Mesendoderm (in vitro differentiated cells): ENCODE measurements at regions not wholly inside any gene's neighbourhood (a gene's known extent, or its start where the extent isn't known, plus 50 kb on each side); places are given as distances from the start of the nearest gene placed in this dataset.
A peak's percentile ranks its signal among the peaks of the same experiment; 100 is the strongest.

Source experiments
- DNase-seq: peaks from one replicate; pipeline ENCODE4 v3.0.0; 2013
- H2AK5ac ChIP-seq: 2 replicates; pipeline ENCODE4 v1.6.1; 2013; ENCODE audit warnings: low read length, inconsistent platforms
- H2BK120ac ChIP-seq: 2 replicates; pipeline ENCODE4 v1.6.1; 2013; ENCODE audit warnings: low read depth, mild to moderate bottlenecking, low read length, moderate library complexity, mixed read lengths
- H2BK15ac ChIP-seq: replicated peaks from 2 replicates; pipeline ENCODE4 v1.6.1; 2013; ENCODE audit warnings: low read depth, mild to moderate bottlenecking, moderate library complexity
- H2BK5ac ChIP-seq: 2 replicates; pipeline ENCODE4 v1.6.1; 2013; ENCODE audit warnings: low read length, inconsistent platforms
- H3K18ac ChIP-seq: 2 replicates; pipeline ENCODE4 v1.6.1; 2013; ENCODE audit warnings: mild to moderate bottlenecking, low read length, mixed read lengths
- H3K23ac ChIP-seq: one replicate; pipeline ENCODE4 v1.6.1; 2013; ENCODE audit warnings: low read length
- H3K27ac ChIP-seq: 2 replicates; pipeline ENCODE4 v1.5.1; 2013; ENCODE audit warnings: low read depth, mild to moderate bottlenecking, inconsistent platforms, low read length, moderate library complexity
- H3K27me3 ChIP-seq: 2 replicates; pipeline ENCODE4 v1.6.1; 2013; ENCODE audit warnings: low read length, control low read depth, mild to moderate bottlenecking, inconsistent platforms; ENCODE audit not compliant: insufficient read depth, poor library complexity
- H3K36me3 ChIP-seq: 2 replicates; pipeline ENCODE4 v1.6.1; 2013; ENCODE audit warnings: low read length, inconsistent platforms; ENCODE audit not compliant: control insufficient read depth, insufficient read depth
- H3K4ac ChIP-seq: one replicate; pipeline ENCODE4 v1.6.1; 2013; ENCODE audit warnings: low read depth, mild to moderate bottlenecking, low read length, moderate library complexity
- H3K4me1 ChIP-seq: 2 replicates; pipeline ENCODE4 v1.6.1; 2013; ENCODE audit warnings: low read depth, low read length, inconsistent platforms; ENCODE audit not compliant: control insufficient read depth
- H3K4me2 ChIP-seq: 2 replicates; pipeline ENCODE4 v1.6.1; 2013; ENCODE audit warnings: low read length
- H3K4me3 ChIP-seq: 2 replicates; pipeline ENCODE4 v1.5.1; 2013; ENCODE audit warnings: mild to moderate bottlenecking, low read length
- H3K56ac ChIP-seq: one replicate; pipeline ENCODE4 v1.6.1; 2013; ENCODE audit warnings: low read length
- H3K79me1 ChIP-seq: 2 replicates; pipeline ENCODE4 v1.6.1; 2013; ENCODE audit warnings: low read length, inconsistent platforms
- H3K79me2 ChIP-seq: 2 replicates; pipeline ENCODE4 v1.6.1; 2013; ENCODE audit warnings: mild to moderate bottlenecking, low read length; ENCODE audit not compliant: control insufficient read depth, insufficient read depth
- H3K9ac ChIP-seq: 2 replicates; pipeline ENCODE4 v1.6.1; 2013; ENCODE audit warnings: low read length, inconsistent platforms
- H4K5ac ChIP-seq: one replicate; pipeline ENCODE4 v1.6.1; 2013; ENCODE audit warnings: low read length
- H4K8ac ChIP-seq: one replicate; pipeline ENCODE4 v1.6.1; 2013; ENCODE audit warnings: low read depth, mild to moderate bottlenecking, control low read depth, low read length, moderate library complexity
- WGBS: extraction: QIAGEN DNeasy Blood & Tissue Kit; methylation state at CpG from one replicate; pipeline ENCODE4 v1.1.7; 2013; ENCODE audit warnings: low lambda C conversion rate, missing lambda C conversion rate; ENCODE audit not compliant: insufficient coverage; ENCODE audit errors: extremely low coverage; 5-methylcytosine and 5-hydroxymethylcytosine counted together

DNA sequence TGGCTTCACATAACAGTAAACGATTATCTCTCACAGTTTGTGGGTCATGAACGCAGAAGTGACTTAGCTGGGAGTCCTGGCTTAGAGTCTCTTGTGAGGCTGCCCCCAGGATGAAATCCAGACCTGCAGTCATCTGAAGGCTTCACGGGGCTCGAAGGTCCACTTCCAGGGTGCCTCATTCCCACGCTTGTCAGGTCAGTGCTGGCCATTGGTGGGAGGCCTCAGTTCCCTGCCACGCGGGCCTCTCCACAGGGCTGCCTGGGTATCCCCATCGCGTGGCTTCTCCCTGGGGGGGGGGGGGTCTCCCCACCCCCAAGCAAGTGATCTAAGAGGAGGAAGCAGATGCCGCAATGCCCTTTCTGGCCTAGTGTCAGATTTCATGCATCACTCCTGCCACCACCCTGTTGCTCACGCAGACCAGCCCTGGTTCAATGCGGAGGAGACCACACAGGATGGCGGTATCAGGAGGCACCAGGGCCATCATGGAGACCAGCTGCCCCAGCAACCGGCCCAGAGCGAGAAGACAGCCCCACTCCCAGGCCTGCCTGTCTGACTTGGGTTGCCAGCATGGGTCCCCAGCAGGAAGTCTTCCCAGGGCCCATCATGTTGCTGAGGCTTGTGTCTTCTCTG, 77.3 kb upstream of the CDH5 start:
- H3K4me3 ChIP-seq: no peak overlapping the region
- no peak overlapping the region for H2BK15ac ChIP-seq
- DNase-seq: no peak
- no peaks in the 10 kb centered on the region for H3K4me1 ChIP-seq
- no peak overlapping the region for H3K23ac ChIP-seq
- no peak overlapping the region for H3K9ac ChIP-seq
- no peak overlapping the region for H3K4me2 ChIP-seq
- no peak overlapping the region for H4K8ac ChIP-seq
- H3K18ac ChIP-seq: no peak overlapping the region
- no peak overlapping the region for H3K4ac ChIP-seq
- H3K27me3 ChIP-seq: no peaks in the 10 kb centered on the region
- no peak overlapping the region for H3K27ac ChIP-seq
- no peak overlapping the region for H2BK5ac ChIP-seq
- no peaks in the 10 kb centered on the region for H3K36me3 ChIP-seq
- H3K79me1 ChIP-seq: no peaks in the 10 kb centered on the region
- H2AK5ac ChIP-seq: no peak overlapping the region
- no peak overlapping the region for H2BK120ac ChIP-seq
- no peak overlapping the region for H3K56ac ChIP-seq
- WGBS: no CpG with 5 or more reads among the region's 15 CpGs
- H3K79me2 ChIP-seq: no peaks in the 10 kb centered on the region
- no peak overlapping the region for H4K5ac ChIP-seq

GRCh38 chr16:66287926-66288325, 78.6 kb upstream of the CDH5 start:
- H4K5ac ChIP-seq: no peak overlapping the region
- H3K56ac ChIP-seq: no peak overlapping the region
- no peak overlapping the region for H3K4me3 ChIP-seq
- H3K27ac ChIP-seq: no peak overlapping the region
- no peaks in the 10 kb centered on the region for H3K36me3 ChIP-seq
- no peak overlapping the region for H4K8ac ChIP-seq
- H2BK5ac ChIP-seq: no peak overlapping the region
- H3K9ac ChIP-seq: no peak overlapping the region
- no peaks in the 10 kb centered on the region for H3K79me1 ChIP-seq
- WGBS: no CpG with 5 or more reads among the region's 2 CpGs
- H3K79me2 ChIP-seq: no peaks in the 10 kb centered on the region
- no peak overlapping the region for H2BK15ac ChIP-seq
- no peak overlapping the region for H3K23ac ChIP-seq
- H3K27me3 ChIP-seq: no peaks in the 10 kb centered on the region
- H3K18ac ChIP-seq: no peak overlapping the region
- no peak overlapping the region for H2AK5ac ChIP-seq
- H2BK120ac ChIP-seq: no peak overlapping the region
- H3K4me1 ChIP-seq: no peaks in the 10 kb centered on the region
- H3K4ac ChIP-seq: no peak overlapping the region
- no peak overlapping the region for H3K4me2 ChIP-seq
- DNase-seq: no peak

DNA sequence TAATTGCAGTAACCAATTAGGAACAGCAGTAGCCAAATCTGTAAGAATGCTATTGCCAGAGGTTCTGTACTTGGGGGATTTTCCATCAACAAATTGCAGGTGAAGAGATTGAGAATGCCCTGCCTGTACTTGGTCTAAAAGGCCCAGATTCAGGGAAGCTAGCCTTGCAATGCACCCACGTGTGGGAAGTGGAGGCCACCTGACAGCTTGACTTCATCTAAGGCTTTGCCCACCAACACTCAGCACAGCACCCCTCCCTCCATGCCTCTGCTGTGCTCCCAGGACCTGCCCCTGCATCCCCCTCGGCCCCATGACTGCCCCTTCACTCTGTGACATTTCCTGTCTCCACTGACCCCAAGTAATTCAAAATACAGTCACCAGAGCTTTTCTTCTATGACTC, 79.1 kb upstream of the CDH5 start:
- Histone ChIP-seq H3K79me2 (no peaks in the 10 kb centered on the region), H3K27me3 (no peaks in the 10 kb centered on the region), H4K5ac (no peak overlapping the region), H3K9ac (no peak overlapping the region), H3K4me1 (no peaks in the 10 kb centered on the region), H3K56ac (no peak overlapping the region), H2BK15ac (no peak overlapping the region), H2BK120ac (no peak overlapping the region), H3K4ac (no peak overlapping the region), H3K23ac (no peak overlapping the region), H3K36me3 (no peaks in the 10 kb centered on the region), H4K8ac (no peak overlapping the region), H3K79me1 (no peaks in the 10 kb centered on the region), H3K18ac (no peak overlapping the region), H3K4me3 (no peak overlapping the region), H2BK5ac (no peak overlapping the region), H2AK5ac (no peak overlapping the region), H3K27ac (no peak overlapping the region), H3K4me2 (no peak overlapping the region)
- WGBS: no CpG with 5 or more reads among the region's 2 CpGs
- DNase-seq: no peak

DNA sequence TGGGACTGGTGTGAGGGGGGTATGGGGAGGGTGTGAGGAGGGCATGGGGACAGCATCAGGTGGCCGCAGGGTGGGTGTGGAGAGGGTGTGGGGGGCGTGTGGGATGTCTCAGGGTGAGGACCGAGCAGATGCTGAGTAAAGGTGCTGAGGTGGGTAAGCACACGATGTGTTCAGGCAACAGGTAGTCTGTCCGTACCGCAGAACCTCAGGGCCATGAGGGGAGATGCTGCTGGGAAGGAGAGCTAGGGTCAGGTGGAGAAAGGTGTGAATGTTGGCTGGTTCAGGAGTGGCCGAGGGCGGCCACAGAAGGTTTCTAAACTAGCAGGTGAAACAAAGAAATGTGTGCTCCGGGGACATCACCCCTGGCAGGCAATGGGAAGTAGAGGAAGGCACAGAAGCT, 80.0 kb upstream of the CDH5 start:
- no peak overlapping the region for H2BK120ac ChIP-seq
- no peak for DNase-seq
- no peak overlapping the region for H3K4ac ChIP-seq
- no peak overlapping the region for H4K8ac ChIP-seq
- H2BK5ac ChIP-seq: no peak overlapping the region
- H3K9ac ChIP-seq: no peak overlapping the region
- H3K79me2 ChIP-seq: no peaks in the 10 kb centered on the region
- H4K5ac ChIP-seq: no peak overlapping the region
- no peak overlapping the region for H3K27ac ChIP-seq
- no peaks in the 10 kb centered on the region for H3K79me1 ChIP-seq
- H2BK15ac ChIP-seq: no peak overlapping the region
- WGBS: no CpG with 5 or more reads among the region's 9 CpGs
- no peak overlapping the region for H3K18ac ChIP-seq
- H3K4me2 ChIP-seq: no peak overlapping the region
- H3K4me3 ChIP-seq: no peak overlapping the region
- no peak overlapping the region for H2AK5ac ChIP-seq
- no peaks in the 10 kb centered on the region for H3K36me3 ChIP-seq
- H3K23ac ChIP-seq: no peak overlapping the region
- no peaks in the 10 kb centered on the region for H3K4me1 ChIP-seq
- no peak overlapping the region for H3K56ac ChIP-seq
- no peaks in the 10 kb centered on the region for H3K27me3 ChIP-seq

DNA sequence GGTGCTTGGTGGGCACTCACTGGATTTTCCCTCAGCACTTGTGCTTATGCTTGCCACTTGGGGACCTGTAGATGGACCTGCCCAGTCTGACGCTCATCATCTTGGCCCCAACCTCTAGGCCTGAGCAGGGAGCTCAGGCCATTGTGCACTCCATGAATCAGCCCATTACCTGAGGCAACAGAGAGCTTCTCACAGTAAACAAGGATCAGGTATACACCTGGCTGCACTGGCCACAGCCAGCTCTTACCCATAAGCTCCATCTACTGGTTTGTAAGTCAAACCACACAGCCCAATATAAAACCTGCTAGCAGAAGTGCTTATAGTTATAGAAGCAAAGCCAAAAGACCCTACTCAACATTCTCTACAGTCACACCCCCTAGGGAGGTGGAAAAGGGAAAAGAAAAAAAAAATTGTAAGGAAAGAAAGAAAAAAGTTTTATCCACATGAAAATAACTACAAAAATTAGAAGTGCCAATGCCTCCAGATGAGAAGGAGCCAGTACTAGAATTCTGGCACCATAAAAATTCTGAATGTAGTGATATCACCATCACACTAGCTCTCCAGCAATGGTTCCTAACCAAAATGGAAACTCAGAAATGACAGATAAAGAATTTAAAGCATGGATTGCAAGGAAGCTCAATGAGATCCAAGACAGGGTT, 87.8 kb upstream of the CDH5 start:
- Histone ChIP-seq H2BK15ac (no peak overlapping the region), H3K79me1 (no peaks in the 10 kb centered on the region), H3K36me3 (no peaks in the 10 kb centered on the region), H3K27me3 (no peaks in the 10 kb centered on the region), H2AK5ac (no peak overlapping the region), H3K4me1 (no peaks in the 10 kb centered on the region), H3K79me2 (no peaks in the 10 kb centered on the region), H3K56ac (no peak overlapping the region), H3K18ac (no peak overlapping the region), H3K4ac (no peak overlapping the region), H3K4me3 (no peak overlapping the region), H2BK5ac (no peak overlapping the region), H3K27ac (no peak overlapping the region), H4K5ac (no peak overlapping the region), H3K23ac (no peak overlapping the region), H2BK120ac (no peak overlapping the region), H3K4me2 (no peak overlapping the region), H3K9ac (no peak overlapping the region), H4K8ac (no peak overlapping the region)
- peak; percentile 75 for DNase-seq
- no CpG with 5 or more reads among the region's 1 CpG for WGBS

DNA sequence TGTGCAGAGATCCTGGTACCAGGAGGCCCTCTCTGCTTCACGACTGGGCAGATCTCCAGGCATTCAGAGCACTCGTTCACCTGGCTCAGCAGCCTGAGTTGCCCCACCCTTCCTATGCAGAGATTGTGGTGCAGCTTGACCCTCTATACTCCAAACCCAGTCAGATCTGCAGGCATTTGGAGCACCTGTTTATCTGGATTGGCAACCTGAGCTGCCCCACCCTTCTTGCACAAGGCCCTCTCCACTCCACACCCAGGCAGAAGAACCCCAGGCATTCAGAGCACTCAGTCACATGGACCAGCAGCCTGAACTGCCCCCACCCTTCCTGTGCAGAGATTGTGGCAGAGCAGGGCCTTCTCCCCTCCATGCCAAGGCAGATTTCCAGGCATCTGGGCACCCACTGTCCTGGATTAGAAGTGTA, 88.4 kb upstream of the CDH5 start:
- WGBS: no CpG with 5 or more reads among the region's 2 CpGs
- H3K4me1 ChIP-seq: no peaks in the 10 kb centered on the region
- no peak overlapping the region for H3K56ac ChIP-seq
- H3K27me3 ChIP-seq: no peaks in the 10 kb centered on the region
- H3K4me2 ChIP-seq: no peak overlapping the region
- no peaks in the 10 kb centered on the region for H3K79me2 ChIP-seq
- H2BK15ac ChIP-seq: no peak overlapping the region
- no peak overlapping the region for H2BK5ac ChIP-seq
- no peak for DNase-seq
- H3K27ac ChIP-seq: no peak overlapping the region
- H2BK120ac ChIP-seq: no peak overlapping the region
- no peaks in the 10 kb centered on the region for H3K79me1 ChIP-seq
- no peak overlapping the region for H2AK5ac ChIP-seq
- H3K4ac ChIP-seq: no peak overlapping the region
- H3K9ac ChIP-seq: no peak overlapping the region
- H3K4me3 ChIP-seq: no peak overlapping the region
- H4K8ac ChIP-seq: no peak overlapping the region
- no peak overlapping the region for H4K5ac ChIP-seq
- no peak overlapping the region for H3K23ac ChIP-seq
- no peak overlapping the region for H3K18ac ChIP-seq
- no peaks in the 10 kb centered on the region for H3K36me3 ChIP-seq
